AG04450 (cell line): ENCODE measurements at regions not wholly inside any gene's neighbourhood (a gene's known extent, or its start where the extent isn't known, plus 50 kb on each side); places are given as distances from the start of the nearest gene placed in this dataset.

ENCODE experiments used
- CTCF ChIA-PET: fragments of 300-600, 350-600 bp; formaldehyde crosslinking; extraction: SDS; loops from one replicate; lab custom pipeline; 2022; ENCODE audit warnings: antibody characterized with exemption, inconsistent platforms; lab: Charles Lee
- POLR2A ChIA-PET: fragments of 350-600 bp; formaldehyde crosslinking; extraction: SDS; loops from one replicate; lab custom pipeline; 2021; ENCODE audit warnings: antibody characterized with exemption, inconsistent platforms; lab: Yijun Ruan, JAX
- DNase-seq: peaks from one replicate; pipeline ENCODE4 v3.0.0-alpha.2; 2011; ENCODE audit warnings: low read depth, low spot score
- H3K27ac ChIP-seq: one replicate; pipeline ENCODE4 v1.5.1; 2012; ENCODE audit warnings: low read depth, low read length, control low read depth
- H3K27me3 ChIP-seq: one replicate; pipeline ENCODE4 v1.6.0; 2012; ENCODE audit warnings: low read length; ENCODE audit not compliant: control insufficient read depth, insufficient read depth
- H3K4me3 ChIP-seq: 2 replicates; pipeline ENCODE4 v1.5.1; 2011; ENCODE audit warnings: mild to moderate bottlenecking, low read depth, low read length, control low read depth
- H3K9me3 ChIP-seq: 2 replicates; pipeline ENCODE4 v1.5.1; 2012; ENCODE audit warnings: low read length; ENCODE audit not compliant: control insufficient read depth, insufficient read depth
- CTCF ChIP-seq: IDR thresholded peaks from 2 replicates; pipeline ENCODE4 v1.5.1; 2011; ENCODE audit warnings: low read depth, low read length, control low read depth, inconsistent platforms

DNA sequence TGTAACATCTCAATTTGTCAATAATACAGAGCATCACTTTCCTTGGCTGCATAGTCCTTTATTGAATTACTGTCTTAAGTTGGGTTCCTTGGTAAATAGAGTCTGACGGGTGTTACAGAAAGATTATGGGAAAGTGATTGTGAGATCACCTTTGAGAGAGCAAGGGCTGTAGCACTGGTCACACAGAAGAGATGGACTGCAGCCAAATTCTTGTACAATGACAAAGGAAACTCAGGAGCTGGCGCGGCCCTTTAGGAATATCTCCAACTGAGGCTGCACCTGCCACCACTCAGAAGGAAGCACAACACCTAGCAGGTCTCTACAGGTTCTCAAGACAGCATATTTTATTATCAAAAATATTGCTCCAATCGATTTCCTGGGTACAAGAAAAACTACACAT, 350.0 kb upstream of the ISL1 start:
- H3K27ac ChIP-seq = no peak overlapping the region
- no peak for DNase-seq
- POLR2A ChIA-PET = no interaction called here
- H3K4me3 ChIP-seq = no peak overlapping the region
- no peaks in the 10 kb centered on the region for H3K9me3 ChIP-seq
- CTCF ChIA-PET = no interaction called here
- no peak for TF ChIP-seq CTCF
- no peaks in the 10 kb centered on the region for H3K27me3 ChIP-seq

DNA sequence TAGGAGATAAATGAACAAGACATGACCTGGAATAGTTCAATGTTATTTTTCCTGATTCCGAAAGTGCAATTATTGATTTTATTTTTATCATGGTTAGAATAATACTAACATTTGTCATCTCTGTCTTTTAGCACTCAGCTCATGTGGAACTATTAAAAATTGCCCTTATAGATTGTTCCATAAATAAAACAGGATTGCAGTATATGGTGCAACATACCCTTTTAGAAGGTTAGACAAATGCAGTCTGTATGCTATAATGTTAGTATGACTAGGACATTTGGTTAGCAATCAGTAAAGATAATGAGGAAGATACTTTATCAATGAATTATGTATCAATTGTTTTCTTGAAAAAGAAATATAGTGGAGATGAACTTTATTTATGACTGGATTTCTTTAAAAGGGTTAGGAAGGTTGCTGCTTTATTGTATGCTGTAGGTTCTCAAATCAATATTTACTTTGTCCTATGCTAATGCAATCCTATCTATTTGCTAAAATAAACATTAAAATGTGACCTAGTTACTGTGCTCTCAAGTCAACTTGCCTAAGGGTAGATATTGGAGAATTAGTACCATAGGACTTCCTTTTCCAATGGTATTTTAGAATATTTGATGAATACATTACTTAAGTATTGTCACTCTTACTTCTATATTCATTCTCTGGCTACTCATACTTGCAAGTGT, 348.9 kb upstream of the ISL1 start:
- H3K9me3 ChIP-seq = no peaks in the 10 kb centered on the region
- no peak for DNase-seq
- no peak overlapping the region for H3K27ac ChIP-seq
- no peaks in the 10 kb centered on the region for H3K27me3 ChIP-seq
- TF ChIP-seq CTCF = no peak
- POLR2A ChIA-PET = no interaction called here
- H3K4me3 ChIP-seq = no peak overlapping the region
- CTCF ChIA-PET = no interaction called here

DNA sequence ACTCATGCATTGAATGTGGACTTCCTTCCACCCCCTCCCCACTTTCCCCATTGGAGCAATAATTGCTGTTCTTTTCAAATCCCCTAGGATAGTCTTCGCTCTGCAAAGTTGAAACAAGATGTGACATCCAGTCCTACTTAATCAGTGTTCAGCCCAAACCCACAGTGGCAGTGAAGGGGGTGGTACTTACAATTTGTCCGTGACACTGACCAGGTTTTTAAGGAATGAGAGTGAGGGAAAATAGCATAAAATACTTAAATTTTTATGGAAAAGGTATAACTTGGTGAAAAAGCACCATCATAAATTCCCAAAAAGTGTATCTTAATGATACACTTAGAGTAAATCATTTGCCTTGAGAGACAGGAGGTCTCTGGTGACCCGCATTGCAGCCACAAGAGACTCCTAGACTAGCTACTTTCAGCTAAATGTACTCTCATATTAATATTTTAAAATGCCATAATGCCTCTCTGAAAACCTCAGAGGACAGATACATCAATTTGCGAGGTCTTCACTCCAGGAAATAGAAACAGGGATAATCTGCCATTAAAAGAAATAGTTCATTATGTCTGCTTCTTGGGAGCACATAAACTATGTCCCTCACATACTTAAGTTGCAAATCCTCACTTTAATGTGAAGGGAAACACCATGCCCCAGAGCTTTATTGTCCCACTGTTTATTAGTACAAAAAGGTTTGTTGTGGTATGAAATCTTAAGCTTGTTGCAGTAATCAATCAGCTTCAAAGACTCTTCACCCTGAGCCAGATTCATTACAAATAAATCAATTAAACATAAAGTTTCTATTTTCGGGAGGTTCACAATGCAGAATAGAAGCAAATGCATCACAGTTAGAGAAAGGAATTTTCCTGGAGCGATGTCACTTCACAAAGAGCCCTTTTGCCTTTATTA, 343.6 kb upstream of the ISL1 start:
- ChIA-PET POLR2A (no interaction called here), CTCF (no interaction called here)
- Histone ChIP-seq H3K9me3 (no peaks in the 10 kb centered on the region), H3K4me3 (no peak overlapping the region), H3K27me3 (no peaks in the 10 kb centered on the region), H3K27ac (no peak overlapping the region)
- no peak for TF ChIP-seq CTCF
- no peak for DNase-seq

- H3K27me3 ChIP-seq = no peaks in the 10 kb centered on the region
- no peak overlapping the region for H3K4me3 ChIP-seq
- ChIA-PET POLR2A (no interaction called here), CTCF (no interaction called here)
- H3K9me3 ChIP-seq = no peaks in the 10 kb centered on the region
- DNase-seq = no peak
- no peak for TF ChIP-seq CTCF
- no peak overlapping the region for H3K27ac ChIP-seq
These were observed 339.5 kb upstream of the ISL1 start for GRCh38 chr5:51043745-51044144.

DNA sequence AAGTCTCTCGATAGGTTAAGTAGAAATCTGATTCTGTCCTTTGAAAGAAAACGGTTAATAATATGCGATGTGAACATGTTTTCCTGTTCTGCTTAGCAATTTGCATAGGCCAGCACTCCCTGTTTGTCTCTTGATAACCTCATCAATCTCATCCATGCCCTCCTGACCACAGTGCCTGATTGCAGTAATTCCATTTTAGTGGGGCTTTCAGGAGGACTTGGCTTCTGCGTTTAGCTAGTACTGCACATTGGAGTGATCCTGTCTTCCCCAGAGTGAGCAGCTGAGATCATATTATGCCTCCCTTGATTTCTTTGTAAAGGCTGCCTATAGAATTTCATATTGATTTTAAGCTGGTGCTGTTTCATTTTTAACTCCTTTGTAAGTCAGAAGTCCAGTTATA, 335.9 kb upstream of the ISL1 start:
- no peaks in the 10 kb centered on the region for H3K27me3 ChIP-seq
- DNase-seq = no peak
- H3K27ac ChIP-seq = no peak overlapping the region
- H3K9me3 ChIP-seq = no peaks in the 10 kb centered on the region
- H3K4me3 ChIP-seq = no peak overlapping the region
- CTCF ChIA-PET = no interaction called here
- TF ChIP-seq CTCF = no peak
- POLR2A ChIA-PET = no interaction called here
